HepG2 (cell line): ENCODE measurements at regions not wholly inside any gene's neighbourhood (a gene's known extent, or its start where the extent isn't known, plus 50 kb on each side); places are given as distances from the start of the nearest gene placed in this dataset.

Source experiments
- ATAC-seq: fragments of 200-7000 bp; cut with Tn5 transposase; 3 replicates; pipeline ENCODE4 v1.9.1; 2020; ENCODE audit warnings: mild to moderate bottlenecking, moderate library complexity
- BruUV-seq: library from RNA; stranded (reverse); fragments of 400-500 nt; replicated peaks from 2 replicates; lab custom pipeline; 2021; lab: Mats Ljungman, UMichigan
- CTCF ChIA-PET: fragments of 300-600 bp; formaldehyde crosslinking; extraction: SDS; loops from one replicate; lab custom pipeline; 2021; ENCODE audit warnings: low total read pairs, inconsistent platforms, low intra/inter-chr PET ratio; lab: Yijun Ruan, JAX
- POLR2A ChIA-PET: fragments of 350-600 bp; sonication (Branson Sonifier 250); formaldehyde crosslinking; loops from one replicate; lab custom pipeline; 2020; ENCODE audit warnings: antibody characterized with exemption, inconsistent platforms; lab: Yijun Ruan, JAX
- DNase-seq: peaks from one replicate; pipeline ENCODE4 v3.0.0-alpha.2; 2015; ENCODE audit warnings: low spot score
- FAIRE-seq: peaks from 3 replicates; lab custom pipeline; 2011; peaks lifted over from hg19 to GRCh38; lab: Jason Lieb, UNC
- H2AFZ ChIP-seq: one replicate; pipeline ENCODE4 v1.6.1; 2011; ENCODE audit warnings: low read length, inconsistent platforms
- H3K27ac ChIP-seq: fragments of 300-600 bp; 3 replicates; pipeline ENCODE4 v1.8.0; 2011; ENCODE audit warnings: mixed run types, mild to moderate bottlenecking, mixed read lengths, low read length, inconsistent platforms; ENCODE audit not compliant: insufficient read depth; ENCODE audit errors: extremely low read length
- H3K27me3 ChIP-seq, 2 experiments: fragments of 200-600 bp in 1 of 2; 2 replicates in 1 of 2; 3 replicates in 1 of 2; pipeline versions ENCODE4 v1.6.0 to v1.8.0; 2011; ENCODE audit warnings: low read length in 2 of 2, mild to moderate bottlenecking in 2 of 2, moderate library complexity in 2 of 2, inconsistent platforms in 1 of 2; ENCODE audit not compliant: insufficient read depth in 2 of 2, control insufficient read depth in 1 of 2
- H3K36me3 ChIP-seq, 2 experiments: fragments of 200-600 bp in 1 of 2; replicated peaks in 1 of 2; 2 replicates in 1 of 2; 3 replicates in 1 of 2; pipeline versions ENCODE4 v1.5.1 to v1.8.0; 2011; ENCODE audit warnings: low read length in 2 of 2, inconsistent platforms in 1 of 2; ENCODE audit not compliant: insufficient read depth in 2 of 2, control insufficient read depth in 1 of 2
- H3K4me1 ChIP-seq: 2 replicates; pipeline ENCODE4 v1.5.1; 2012; ENCODE audit warnings: low read length, inconsistent platforms; ENCODE audit not compliant: insufficient read depth
- H3K4me2 ChIP-seq: 2 replicates; pipeline ENCODE4 v1.6.0; 2011; ENCODE audit warnings: low read depth, low read length, inconsistent platforms
- H3K4me3 ChIP-seq, 3 experiments: fragments of 200-600 bp in 1 of 3; sonication (generic), shearing (Covaris generic) in 1 of 3; replicated peaks in 1 of 3; 2 replicates each; pipeline ENCODE4 v1.5.1; 2011 to 2016; ENCODE audit warnings: low read length in 3 of 3, inconsistent platforms in 2 of 3, low read depth in 2 of 3, mild to moderate bottlenecking in 2 of 3, control low read depth in 1 of 3, mixed read lengths in 1 of 3; ENCODE audit not compliant: insufficient read depth in 1 of 3
- H3K79me2 ChIP-seq: one replicate; pipeline ENCODE4 v1.6.1; 2011; ENCODE audit warnings: low read length, inconsistent platforms; ENCODE audit not compliant: insufficient read depth
- H3K9ac ChIP-seq: 2 replicates; pipeline ENCODE4 v1.6.0; 2011; ENCODE audit warnings: mild to moderate bottlenecking, low read depth, low read length, inconsistent platforms; ENCODE audit not compliant: insufficient read depth
- H3K9me3 ChIP-seq: 2 replicates; pipeline ENCODE4 v1.5.1; 2012; ENCODE audit warnings: mild to moderate bottlenecking, low read length
- H4K20me1 ChIP-seq: 2 replicates; pipeline ENCODE4 v1.6.0; 2011; ENCODE audit warnings: inconsistent platforms, mild to moderate bottlenecking, low read length, moderate library complexity; ENCODE audit not compliant: insufficient read depth
- CEBPG ChIP-seq: IDR thresholded peaks from 2 replicates; pipeline ENCODE4 v1.6.1; 2016
- CENPX ChIP-seq: sonication (generic); formaldehyde crosslinking; IDR thresholded peaks from 2 replicates; pipeline ENCODE4 v1.9.0; 2021; ENCODE audit warnings: mild to moderate bottlenecking, missing genetic modification reagents, moderate library complexity
- HES4 ChIP-seq: sonication (generic); formaldehyde crosslinking; IDR thresholded peaks from 2 replicates; pipeline ENCODE4 v1.9.0; 2021; ENCODE audit warnings: mild to moderate bottlenecking, missing genetic modification reagents, borderline replicate concordance
- MTF1 ChIP-seq: sonication (generic); formaldehyde crosslinking; IDR thresholded peaks from 2 replicates; pipeline ENCODE4 v1.5.0; 2020; ENCODE audit warnings: missing genetic modification reagents
- PAF1 ChIP-seq: IDR thresholded peaks from 2 replicates; pipeline ENCODE4 v1.6.1; 2016; ENCODE audit warnings: missing genetic modification reagents, missing compliant biosample characterization
- PHB2 ChIP-seq: fragments of 450-650 bp; IDR thresholded peaks from 2 replicates; pipeline ENCODE4 v1.6.1; 2018; ENCODE audit not compliant: partially characterized antibody
- RAD51 ChIP-seq: fragments of 450-650 bp; IDR thresholded peaks from 2 replicates; pipeline ENCODE4 v1.6.1; 2016; ENCODE audit warnings: borderline replicate concordance
- RERE ChIP-seq: IDR thresholded peaks from 2 replicates; pipeline ENCODE4 v1.6.1; 2016; ENCODE audit warnings: low read depth, missing genetic modification reagents, missing compliant biosample characterization
- SPEN ChIP-seq: sonication (generic); formaldehyde crosslinking; IDR thresholded peaks from 2 replicates; pipeline ENCODE4 v1.5.1; 2020; ENCODE audit warnings: low read depth, mild to moderate bottlenecking, missing genetic modification reagents
- TEAD2 ChIP-seq: sonication (generic); formaldehyde crosslinking; IDR thresholded peaks from 2 replicates; pipeline ENCODE4 v1.9.0; 2021; ENCODE audit warnings: missing genetic modification reagents
- TMF1 ChIP-seq: sonication (generic); formaldehyde crosslinking; IDR thresholded peaks from 2 replicates; pipeline ENCODE4 v1.8.1; 2022; ENCODE audit warnings: low read depth, missing genetic modification reagents
- TRIM22 ChIP-seq: fragments of 450-650 bp; IDR thresholded peaks from 2 replicates; pipeline ENCODE4 v1.6.1; 2017
- ZNF768 ChIP-seq: sonication (generic); formaldehyde crosslinking; IDR thresholded peaks from 2 replicates; pipeline ENCODE4 v1.4.0; 2020; ENCODE audit warnings: missing genetic modification reagents
- whole genome bisulfite sequencing: methylation state at CpG from one replicate; pipeline ENCODE4 v1.1.6; 2017; ENCODE audit warnings: low lambda C conversion rate; 5-methylcytosine and 5-hydroxymethylcytosine counted together
- in situ Hi-C: cut with HindIII; loops from 2 replicates; pipeline ENCODE4 v1.10.0; 2017; ENCODE audit warnings: low pct_unique_long_range_greater_than_20kb; ENCODE audit not compliant: extremely low pct_ligation_motif_present
- intact Hi-C: fragments of 100-400 bp; cut with micrococcal nuclease; formaldehyde crosslinking; loops from one replicate; pipeline ENCODE4 v1.10.0; 2022; ENCODE audit not compliant: unreplicated experiment

GRCh38 chr3:111392894-111393398 lies 149.1 kb upstream of the CD96 start:
- Histone ChIP-seq H4K20me1 (no peaks in the 10 kb centered on the region), H2AFZ (no peak overlapping the region), H3K4me1 (no peaks in the 10 kb centered on the region), H3K9me3 (no peaks in the 10 kb centered on the region), H3K79me2 (no peaks in the 10 kb centered on the region), H3K27me3 (no peaks in the 10 kb centered on the region), H3K9ac (no peak overlapping the region), H3K4me3 (no peak overlapping the region), H3K27ac (no peak overlapping the region), H3K4me2 (no peak overlapping the region), H3K36me3 (no peaks in the 10 kb centered on the region)
- no TSS peak for BruUV-seq
- in situ Hi-C loops: no loop called here
- CTCF ChIA-PET: no interaction called here
- ATAC-seq (no peak), FAIRE-seq (no peak), DNase-seq (no peak)
- WGBS: 52% methylated on average over 2 of the region's 2 CpGs
- intact Hi-C loops: no loop called here
- POLR2A ChIA-PET: no interaction called here
- TF ChIP-seq RAD51 (no peak), MTF1 (CRISPR knock-in tag) (no peak), CEBPG (CRISPR knock-in tag) (no peak), PHB2 (no peak), PAF1 (CRISPR knock-in tag) (no peak), TMF1 (no peak), ZNF768 (no peak), SPEN (CRISPR knock-in tag) (no peak), HES4 (CRISPR knock-in tag) (no peak), TEAD2 (CRISPR knock-in tag) (no peak), TRIM22 (no peak), CENPX (no peak), RERE (CRISPR knock-in tag) (no peak)
